ENCODE measurements at regions not wholly inside any gene's neighbourhood (a gene's known extent, or its start where the extent isn't known, plus 50 kb on each side); places are given as distances from the start of the nearest gene placed in this dataset.

DNA sequence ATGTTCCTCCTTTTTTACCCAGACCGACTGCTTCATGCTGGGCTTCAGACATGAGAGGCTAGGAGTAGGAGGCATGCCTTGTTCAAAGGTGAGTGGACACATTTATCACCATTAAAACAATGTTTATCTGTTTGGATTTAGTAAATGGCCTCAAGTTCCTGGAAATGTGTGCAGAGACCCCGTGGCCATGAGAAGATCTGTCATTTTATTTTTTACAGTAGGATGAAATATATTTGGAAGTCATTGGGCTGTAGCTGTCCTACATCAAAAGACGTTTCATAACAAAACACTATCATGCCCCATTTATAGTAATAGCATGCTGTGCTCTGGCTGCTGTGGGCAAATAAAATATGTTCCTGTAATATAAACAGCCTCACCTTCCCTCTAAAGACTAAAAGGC lies 403.9 kb upstream of the TNP1 start:
- DNase-seq (ENCODE audit: extremely low read depth in 1 of 2, low read depth in 1 of 2) = no peak

DNA sequence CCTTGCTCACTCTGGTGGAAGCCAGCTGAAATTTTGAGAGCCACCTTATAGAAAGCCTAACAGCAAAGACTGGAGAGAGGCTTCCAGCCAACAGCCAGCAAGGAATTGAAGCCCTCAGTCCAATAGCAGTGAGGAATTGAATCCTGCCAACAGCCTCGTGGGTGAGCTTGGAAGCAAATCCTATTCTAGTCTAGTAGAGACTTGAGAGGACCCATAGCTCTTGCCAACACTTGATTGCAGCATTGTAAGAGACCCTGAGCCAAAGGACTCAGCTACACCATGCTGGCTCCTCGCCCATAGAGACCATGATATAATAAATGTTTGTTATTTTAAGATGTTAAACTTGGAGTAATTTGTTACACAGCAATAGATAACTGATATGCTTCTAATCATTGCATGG lies 403.0 kb upstream of the TNP1 start:
- DNase-seq (ENCODE audit: extremely low read depth in 1 of 2, low read depth in 1 of 2) = no peak

DNA sequence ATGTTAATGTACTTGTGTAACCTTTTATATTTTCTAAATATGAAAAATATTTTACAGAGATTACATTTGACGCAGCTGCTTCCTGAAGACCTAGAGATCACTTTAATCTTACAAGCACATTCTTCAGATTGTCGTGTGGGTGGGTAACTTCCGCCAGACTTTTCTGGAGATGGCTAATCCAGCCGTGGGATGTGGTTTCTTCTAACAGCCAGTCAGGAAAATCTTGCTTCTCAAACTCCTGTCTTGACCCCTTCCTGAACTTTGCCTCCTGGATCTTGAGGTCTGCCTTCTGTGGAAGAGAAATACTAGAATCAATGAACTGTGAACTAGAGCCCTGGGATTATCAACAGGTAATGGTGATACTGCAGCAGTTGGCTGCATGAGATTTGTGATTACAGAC lies 401.6 kb upstream of the TNP1 start:
- DNase-seq (ENCODE audit: extremely low read depth in 1 of 2, low read depth in 1 of 2) = no peak

DNA sequence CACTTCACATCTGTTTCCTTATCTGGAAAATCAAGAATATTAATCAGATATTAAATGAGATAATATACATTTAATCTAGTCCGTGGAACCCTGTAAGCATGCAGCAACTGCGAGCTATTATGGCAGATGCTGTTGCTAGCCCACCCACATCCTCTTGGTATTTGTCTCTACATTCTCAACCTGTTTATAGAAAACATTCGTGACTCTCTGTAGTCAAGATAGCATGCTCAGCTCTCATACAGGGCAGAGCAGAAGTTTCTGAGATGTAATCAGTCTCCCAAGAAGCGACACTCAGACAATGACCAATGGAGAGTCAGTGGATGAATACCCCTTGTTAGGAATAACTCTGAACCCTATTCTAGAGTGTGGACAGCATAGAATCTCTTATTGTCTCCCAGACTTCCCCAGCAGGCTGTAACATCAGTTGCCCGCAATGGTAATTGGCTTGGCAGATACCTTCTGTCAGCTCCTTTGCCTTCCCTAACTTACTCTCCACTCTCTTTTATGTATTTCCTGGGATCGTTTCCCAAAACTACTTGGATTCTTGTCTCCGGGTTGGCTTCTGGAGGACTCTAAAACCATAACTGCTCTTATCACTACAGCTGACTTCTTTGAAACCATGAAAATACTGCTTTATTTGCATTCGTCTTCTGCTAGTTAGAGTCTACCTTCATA lies 400.7 kb upstream of the TNP1 start:
- no peak for DNase-seq (ENCODE audit: extremely low read depth in 1 of 2, low read depth in 1 of 2)

DNA sequence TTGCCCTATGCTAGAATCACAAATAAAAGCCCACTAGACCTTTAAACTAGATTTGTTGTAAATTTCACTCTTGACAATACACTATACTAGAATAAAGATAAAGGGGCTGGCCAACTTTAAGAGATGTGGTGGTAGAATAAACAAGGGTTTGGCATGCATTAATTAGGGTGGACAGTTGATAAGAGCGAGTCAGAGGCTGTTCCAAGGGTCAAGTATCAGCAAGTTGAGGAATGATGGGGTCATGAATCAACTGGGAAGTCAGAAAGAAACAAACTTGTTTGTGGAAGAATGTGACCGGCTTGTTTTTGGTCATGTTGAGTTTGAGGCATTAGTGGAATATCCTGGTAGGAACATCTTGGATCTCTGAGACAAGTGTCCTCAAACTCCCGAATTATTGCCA lies 398.3 kb upstream of the TNP1 start:
- no peak for DNase-seq (ENCODE audit: extremely low read depth in 1 of 2, low read depth in 1 of 2)

DNA sequence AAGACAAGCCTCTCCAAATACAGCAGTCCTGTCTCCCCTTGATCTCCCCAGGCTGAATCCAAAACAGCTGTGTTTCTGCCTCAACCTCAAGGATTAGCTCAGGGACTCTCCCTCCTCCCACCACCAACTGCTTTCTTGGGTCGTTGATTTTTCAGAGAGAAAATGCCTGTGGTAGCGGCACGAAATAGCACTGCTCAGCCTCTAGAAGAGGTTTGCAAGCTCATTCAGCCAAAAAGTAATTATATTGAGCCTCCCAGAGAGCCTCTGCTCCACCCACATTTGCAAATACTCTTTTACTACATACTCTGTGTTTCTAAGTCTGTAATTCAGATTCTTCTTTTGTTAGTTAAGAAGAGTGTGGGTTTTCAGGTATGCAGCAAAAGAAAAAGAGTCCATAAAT lies 396.4 kb upstream of the TNP1 start:
- DNase-seq (ENCODE audit: extremely low read depth in 1 of 2, low read depth in 1 of 2) = no peak

DNA sequence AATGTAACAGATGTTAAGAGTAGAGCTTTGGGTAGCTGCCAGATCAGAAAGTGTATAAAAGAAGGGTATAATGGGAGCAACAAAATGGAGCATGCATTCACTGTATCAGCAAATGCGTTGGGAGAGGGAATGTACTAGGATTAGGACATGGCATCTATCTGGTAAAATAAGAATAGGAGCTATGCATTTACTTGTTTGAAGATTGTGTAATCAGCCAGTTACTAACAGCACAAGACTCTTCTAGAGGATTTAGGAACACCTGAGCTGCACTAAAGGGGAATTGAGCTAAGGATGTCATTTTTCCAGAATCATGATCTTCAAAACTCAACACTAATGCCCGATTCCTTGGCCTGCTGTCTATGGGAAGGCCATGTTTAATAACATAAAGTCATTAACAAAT lies 394.2 kb upstream of the TNP1 start:
- no peak for DNase-seq (ENCODE audit: extremely low read depth in 1 of 2, low read depth in 1 of 2)

DNA sequence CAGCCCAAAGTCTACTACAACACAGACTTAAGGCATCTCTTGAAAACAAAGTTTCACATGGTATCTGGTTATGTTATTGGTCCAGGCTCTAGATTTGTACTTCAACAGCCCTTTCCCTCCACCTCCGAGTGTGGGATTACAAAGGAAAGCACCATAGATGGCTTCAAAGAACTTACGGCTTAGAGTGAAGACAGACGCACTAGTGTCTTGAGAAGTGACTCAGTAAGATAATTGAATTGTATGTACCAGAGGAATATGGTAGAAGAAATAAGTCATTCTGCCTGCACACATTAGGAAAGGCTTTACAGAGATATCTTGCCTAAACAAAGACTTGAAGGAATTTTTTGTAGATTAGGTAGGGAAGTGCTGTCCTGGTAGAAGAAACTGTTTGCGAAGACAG lies 392.3 kb upstream of the TNP1 start:
- DNase-seq (ENCODE audit: extremely low read depth in 1 of 2, low read depth in 1 of 2) = no peak

DNA sequence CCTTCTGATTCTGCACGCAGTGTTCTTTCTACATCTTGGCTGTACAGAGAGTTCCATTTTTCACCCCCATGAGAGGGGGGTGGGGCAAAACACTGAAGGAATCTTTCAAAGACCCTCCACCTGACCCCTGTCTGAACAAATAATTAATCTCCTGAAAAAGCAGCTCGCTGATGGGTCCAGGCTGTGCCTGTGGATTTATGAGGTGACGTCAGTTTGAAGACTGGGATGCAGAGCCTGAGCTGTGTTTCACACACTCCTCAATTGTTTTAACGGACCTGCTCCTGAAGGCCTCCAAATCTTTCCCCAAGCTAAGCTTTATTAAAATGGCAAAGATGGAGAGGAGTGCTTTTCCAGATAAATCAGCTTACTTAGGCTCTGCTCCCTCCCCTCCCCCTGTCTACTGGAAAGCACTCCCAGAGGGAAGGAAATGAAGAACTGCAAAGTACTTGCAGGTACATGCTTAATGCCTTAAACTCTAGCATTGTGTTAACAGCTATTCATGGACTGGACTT lies 390.2 kb upstream of the TNP1 start:
- DNase-seq (ENCODE audit: extremely low read depth in 1 of 2, low read depth in 1 of 2) = no peak

DNA sequence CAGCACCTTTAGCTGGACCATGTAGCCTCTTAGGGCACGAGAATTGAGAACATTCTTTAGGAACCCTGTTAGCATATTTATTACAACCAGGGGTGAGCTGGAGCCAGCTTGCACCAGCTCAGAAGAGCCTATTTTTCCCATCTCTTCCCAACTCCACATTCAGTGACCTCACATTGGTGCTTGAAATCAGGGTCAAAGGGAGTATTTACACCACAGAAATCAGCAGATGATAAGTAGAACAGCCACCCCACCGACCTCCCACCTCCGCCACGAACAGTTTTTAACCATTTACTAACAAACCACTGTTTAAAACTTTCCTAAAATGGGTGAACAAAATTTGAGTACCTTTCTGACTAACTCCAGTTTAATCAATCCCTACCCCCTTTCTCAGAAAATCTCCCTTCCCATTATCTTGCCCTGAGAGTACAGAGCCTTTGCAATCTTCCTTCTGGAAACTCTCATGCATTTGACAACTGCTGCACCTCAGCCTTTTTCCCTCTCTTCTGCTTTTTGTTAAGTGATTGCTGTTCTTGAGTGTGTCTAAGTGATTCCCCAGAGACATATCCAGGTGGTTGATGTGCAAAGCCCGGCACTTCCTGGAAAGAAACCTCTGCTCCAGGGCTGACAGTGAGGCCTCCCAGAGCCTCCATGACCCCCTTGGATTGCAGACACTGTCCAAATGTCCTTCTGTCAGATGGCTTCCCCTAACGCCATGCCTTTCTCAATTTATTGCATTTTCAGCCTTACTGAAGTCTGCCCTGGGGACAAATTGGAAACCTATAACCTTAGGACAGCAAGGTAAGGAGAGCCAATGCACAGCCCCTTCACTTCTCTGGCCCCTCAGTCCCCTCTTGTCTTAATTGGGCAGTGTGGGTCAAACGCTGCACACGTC lies 389.5 kb upstream of the TNP1 start:
- no peak for DNase-seq (ENCODE audit: extremely low read depth in 1 of 2, low read depth in 1 of 2)

DNA sequence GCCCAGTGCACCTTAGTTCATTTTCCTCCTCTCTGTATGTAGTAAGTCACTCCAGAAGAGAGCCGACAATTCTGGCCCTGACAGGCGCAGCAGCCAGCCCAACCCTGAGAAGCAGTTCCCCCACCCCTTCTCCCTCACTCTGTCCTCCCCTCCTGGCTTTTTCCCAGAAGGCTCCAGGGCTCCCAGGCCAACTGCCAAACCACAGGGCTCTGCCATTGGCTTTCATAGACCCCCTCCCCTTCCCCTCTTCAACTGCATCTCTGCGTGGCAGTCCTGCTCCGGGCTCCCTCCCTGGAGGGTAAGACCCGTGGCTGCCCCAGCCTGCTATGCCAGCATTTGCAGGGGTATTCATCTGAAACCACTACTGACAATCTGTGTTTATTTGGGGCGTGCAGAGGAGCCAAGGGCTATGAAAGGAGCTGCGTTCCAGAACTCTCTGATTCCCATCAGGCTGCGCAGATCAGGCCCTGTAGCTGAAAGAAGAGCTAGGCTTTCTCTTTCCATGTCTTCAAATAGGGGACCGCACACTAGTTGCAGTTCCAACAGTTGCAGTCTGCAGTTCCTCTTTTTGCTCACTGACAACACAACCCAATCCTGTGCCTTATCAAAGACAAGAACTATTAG lies 388.6 kb upstream of the TNP1 start:
- no peak for DNase-seq (ENCODE audit: extremely low read depth in 1 of 2, low read depth in 1 of 2)

DNA sequence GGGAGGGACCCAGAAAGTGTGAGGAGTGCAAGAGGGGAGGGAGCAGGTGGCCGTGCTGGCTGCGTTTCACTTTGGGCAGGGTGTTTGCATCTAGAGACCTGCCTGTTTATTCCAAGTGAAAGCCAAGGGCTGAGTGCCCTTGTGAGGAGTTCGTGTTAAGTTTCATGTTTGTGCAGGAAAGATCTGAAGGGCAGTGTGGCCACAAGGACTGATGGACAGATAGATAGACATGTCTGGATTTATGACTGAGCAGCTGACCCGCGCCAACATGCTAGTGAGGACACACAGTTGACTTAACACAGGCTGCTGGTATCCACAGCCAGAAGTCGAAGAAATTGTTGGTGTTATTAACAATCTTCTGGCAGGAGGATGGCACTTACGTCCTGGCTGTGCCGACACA lies 387.6 kb upstream of the TNP1 start:
- no peak for DNase-seq (ENCODE audit: extremely low read depth in 1 of 2, low read depth in 1 of 2)

DNA sequence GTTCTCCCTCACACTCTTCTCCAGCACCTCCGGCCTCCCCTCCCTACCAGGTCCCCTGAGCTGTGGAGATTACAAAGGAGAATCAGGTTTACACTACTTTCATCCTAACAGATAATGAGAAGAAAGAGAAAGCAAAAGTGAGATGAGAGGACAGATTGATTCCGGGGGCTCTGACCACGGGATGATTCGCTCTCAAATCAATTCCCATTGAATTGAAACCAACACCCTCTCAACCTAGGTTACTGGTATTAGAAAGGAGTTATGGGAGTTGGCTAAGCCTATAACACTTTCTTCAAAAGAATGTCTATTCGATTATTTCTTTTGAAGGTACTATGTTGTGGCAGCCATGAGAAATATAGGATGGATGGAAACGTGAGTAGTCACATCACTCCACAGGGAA lies 386.2 kb upstream of the TNP1 start:
- DNase-seq (ENCODE audit: extremely low read depth in 1 of 2, low read depth in 1 of 2) = no peak

DNA sequence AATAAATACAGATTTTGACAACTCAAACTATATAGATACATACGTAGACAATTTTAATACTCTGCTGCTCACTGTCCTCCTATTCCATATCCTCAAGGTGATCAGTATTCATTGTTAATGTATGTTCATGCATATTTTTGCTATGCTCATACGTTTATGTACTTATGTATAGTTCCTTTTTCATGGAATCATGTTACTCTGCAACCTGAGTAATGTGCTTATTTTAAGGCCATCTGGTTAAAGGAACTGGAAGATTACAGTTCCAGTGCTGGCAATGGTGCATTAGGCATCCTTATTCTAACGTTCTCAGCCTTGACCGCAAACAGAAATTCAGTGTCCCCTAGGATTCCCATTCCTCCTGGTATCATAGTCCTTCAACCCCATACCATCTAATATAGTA lies 385.0 kb upstream of the TNP1 start:
- no peak for DNase-seq (ENCODE audit: extremely low read depth in 1 of 2, low read depth in 1 of 2)

DNA sequence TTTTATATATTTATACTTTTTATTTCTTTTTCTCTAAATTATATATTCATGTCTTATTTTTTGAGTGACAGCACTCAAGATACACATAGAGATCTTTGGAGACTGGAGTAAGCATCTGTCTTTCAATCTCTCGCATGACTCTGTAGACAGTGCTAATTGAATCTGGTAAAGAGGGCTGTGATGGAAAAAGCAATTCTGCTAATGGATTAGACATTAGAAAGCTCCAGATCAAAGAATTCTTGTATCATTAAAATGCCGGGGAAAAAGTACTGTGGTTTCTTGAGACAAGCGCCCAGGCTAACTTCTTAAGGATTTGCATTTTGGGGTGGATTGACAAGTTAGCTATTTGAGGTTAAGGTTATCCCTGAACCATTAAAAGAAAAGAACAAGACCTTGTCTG lies 383.1 kb upstream of the TNP1 start:
- no peak for DNase-seq (ENCODE audit: extremely low read depth in 1 of 2, low read depth in 1 of 2)

DNA sequence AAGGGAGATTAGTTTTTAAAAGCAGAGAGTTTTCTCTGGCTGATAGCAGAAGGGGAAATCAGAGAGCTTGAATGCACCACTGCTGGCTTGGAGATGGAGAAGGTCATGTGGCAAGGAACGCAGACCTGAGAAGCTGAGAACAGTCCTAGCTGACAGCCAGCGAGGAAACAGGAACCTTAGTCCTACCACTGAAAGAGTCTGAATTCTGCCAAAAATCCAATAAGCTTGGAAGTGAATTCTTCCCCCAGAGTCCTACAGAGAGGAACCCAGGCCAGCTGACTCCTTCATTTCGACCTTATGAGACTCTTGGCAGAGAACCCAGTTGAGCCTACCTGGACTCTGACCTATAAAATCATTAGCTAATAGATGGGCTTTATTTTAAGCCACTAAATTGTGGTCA lies 371.9 kb upstream of the TNP1 start:
- DNase-seq (ENCODE audit: extremely low read depth in 1 of 2, low read depth in 1 of 2) = no peak

DNA sequence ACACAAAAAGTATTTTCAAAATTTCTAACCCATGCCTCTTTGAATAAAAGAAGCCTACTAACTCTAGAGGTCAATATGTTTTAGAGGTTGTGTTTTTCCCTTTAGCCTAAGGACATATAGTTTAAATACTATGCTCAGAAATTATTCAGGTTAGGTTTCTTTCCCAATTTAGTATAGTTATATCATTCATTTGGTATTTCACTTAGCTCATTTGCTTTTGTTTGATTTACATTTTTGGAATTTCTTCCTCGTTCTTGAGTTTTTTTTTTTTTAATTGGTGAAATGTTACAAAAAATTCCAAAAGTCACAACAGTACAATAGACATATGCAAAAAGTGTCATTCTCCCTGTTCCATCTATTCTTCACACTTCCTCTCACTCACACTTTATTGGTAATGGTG lies 371.3 kb upstream of the TNP1 start:
- DNase-seq (ENCODE audit: extremely low read depth in 1 of 2, low read depth in 1 of 2) = no peak

DNA sequence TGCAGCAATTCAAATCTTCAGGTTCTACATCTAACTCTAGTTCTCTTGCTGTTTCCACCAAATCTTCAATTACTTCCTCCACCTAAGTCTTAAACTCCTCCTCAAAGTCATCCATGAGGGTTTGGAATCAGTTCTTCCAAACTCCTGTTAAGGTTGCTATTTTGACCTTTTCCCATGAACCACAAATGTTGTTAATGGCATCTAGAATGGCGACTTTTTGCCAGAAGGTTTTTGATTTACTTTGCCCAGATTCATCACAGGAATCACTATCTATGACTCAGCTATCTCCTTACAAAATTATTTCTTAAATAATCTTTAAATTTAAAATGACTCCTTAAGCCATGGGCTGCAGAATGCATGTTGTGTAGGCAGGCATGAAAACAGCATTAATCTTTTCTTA lies 368.9 kb upstream of the TNP1 start:
- DNase-seq (ENCODE audit: extremely low read depth in 1 of 2, low read depth in 1 of 2) = no peak

DNA sequence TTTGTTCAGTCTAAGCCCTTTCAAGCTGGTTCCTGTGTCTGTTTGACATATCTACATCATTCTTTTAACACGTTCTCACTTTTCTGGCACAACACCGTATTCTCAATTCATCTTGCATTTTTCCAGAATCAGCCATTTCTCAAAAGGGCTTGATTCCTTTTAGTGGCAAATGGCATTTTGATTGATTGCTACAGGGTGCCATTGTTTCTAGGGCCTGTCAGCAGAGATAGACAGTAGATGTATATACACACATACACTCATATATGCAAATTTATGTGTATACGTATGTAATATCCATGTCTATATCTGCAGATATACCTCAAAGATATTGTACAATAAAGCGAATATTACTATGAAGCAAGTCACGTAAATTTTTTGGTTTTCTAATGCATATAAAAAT lies 367.9 kb upstream of the TNP1 start:
- DNase-seq (ENCODE audit: extremely low read depth in 1 of 2, low read depth in 1 of 2) = no peak

DNA sequence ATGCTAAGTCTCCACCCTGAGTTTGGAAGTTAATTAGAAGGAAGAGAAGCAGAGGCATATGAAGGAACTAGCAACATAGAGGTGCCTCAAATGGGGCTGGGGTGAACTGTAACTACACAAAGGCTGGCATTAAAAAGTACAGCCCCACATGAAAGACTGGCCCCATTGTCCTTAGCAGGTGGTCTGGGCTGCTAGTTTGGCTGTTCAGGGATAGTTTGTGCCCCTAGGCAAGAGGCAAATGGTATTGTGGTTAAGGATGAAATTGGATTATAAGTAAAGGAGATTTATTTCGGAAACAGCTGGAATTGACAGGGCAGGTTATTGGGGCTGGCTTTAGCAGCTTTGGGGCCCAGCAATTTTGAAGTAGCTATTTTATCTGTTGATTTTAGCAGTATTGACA lies 365.7 kb upstream of the TNP1 start:
- DNase-seq (ENCODE audit: extremely low read depth in 1 of 2, low read depth in 1 of 2) = no peak

DNA sequence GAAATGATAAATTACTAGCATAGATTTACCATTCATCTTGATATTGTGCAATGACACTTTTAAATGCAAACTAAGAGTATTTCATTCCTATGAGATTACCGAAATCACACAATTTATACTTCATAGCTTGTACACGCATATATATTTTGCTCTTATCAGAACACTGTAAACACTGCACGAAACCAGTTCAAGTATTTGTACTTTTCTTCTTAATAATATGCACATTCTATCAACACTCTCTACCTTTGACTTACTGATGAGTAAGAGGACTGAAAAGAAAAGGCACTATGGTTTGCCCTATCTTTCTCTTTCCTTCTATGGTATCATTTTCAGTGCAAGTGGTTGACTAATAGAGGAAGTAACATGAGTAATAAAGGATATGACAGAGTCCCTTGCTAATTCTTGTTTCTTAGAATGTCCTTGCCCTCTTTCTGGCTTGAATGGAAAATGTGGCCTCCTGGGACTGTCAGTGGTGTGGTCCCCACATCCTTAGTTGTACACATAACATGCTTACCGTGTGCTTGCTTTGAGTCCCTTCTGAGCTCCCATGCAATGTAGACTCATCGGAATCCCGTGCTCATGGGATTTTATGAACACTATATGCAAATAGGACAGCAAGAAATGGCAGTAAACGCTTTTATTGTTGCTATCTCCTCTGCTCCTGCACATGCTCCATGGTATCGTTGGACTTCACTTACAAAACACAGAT lies 363.5 kb upstream of the TNP1 start:
- no peak for DNase-seq (ENCODE audit: extremely low read depth in 1 of 2, low read depth in 1 of 2)
